ENCODE measurements at regions not wholly inside any gene's neighbourhood (a gene's known extent, or its start where the extent isn't known, plus 50 kb on each side); places are given as distances from the start of the nearest gene placed in this dataset.

- TF ChIP-seq CTCF (IDR thresholded peaks at IDR 0.05): no peak
- no peak for TF ChIP-seq POLR2A (IDR thresholded peaks at IDR 0.05)
- no peak for TF ChIP-seq POLR2AphosphoS5 (IDR thresholded peaks at IDR 0.05)
Measured at GRCh38 chr4:102441978-102442911, 58.9 kb upstream of the NFKB1 start.

Measured in stomach (tissue), 4 donors.